D341Med (cell line): ENCODE measurements at regions not wholly inside any gene's neighbourhood (a gene's known extent, or its start where the extent isn't known, plus 50 kb on each side); places are given as distances from the start of the nearest gene placed in this dataset.

Experiments
- DNase-seq: peaks from one replicate; pipeline ENCODE4 v3.0.0; 2012; ENCODE audit warnings: low spot score

GRCh38 chr16:49023050-49023449, 258.6 kb downstream of the CBLN1 start:
- no peak for DNase-seq

DNA sequence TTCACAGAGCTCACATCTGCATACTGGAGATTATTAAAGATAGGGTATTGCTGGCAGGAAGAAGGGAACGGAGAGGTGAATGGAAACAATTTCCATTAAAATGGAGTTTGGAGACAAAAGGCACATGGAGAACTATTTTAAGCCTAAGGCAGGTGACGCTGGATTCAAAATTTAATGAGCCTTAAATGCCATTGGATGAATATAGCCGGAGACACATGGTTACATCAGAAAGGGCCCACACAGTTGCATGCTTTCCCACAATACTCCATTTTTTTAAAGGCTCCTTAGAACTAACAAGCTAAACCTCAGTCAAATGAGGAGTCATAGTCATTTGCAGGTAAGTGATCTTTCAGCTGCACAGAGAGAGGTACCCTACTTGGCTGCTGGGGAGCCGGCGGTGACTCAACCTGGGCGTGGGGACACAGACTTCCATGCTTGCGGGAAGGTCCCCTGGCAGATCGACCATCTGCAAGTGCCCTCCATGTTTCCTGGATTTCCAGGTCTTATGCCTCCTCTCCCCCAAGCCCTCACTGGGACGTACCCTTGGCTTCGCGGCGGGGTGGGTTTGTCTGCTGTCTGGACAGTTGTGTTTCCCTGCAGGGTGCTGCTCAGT, 259.2 kb downstream of the CBLN1 start:
- DNase-seq, result no peak

DNA sequence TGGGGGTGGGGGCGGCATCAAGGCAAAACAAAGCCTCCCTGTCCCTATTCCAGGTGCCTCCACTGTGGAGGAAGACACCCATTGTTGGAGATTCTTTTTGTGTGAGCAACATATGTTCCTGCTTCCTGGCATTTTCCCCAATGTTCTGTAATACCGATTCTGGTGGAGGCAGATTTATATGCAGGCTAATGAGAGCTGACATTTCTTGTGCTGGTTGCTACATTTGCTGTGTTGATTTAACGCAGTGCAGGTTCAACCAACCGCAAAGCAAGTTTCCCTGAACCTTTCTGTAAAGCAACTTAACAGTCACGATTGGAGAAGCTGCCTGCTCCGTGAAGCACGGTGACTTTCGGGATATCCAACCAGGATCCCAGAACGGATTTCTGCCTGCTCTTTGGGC, 260.5 kb downstream of the CBLN1 start:
- no peak for DNase-seq

DNA sequence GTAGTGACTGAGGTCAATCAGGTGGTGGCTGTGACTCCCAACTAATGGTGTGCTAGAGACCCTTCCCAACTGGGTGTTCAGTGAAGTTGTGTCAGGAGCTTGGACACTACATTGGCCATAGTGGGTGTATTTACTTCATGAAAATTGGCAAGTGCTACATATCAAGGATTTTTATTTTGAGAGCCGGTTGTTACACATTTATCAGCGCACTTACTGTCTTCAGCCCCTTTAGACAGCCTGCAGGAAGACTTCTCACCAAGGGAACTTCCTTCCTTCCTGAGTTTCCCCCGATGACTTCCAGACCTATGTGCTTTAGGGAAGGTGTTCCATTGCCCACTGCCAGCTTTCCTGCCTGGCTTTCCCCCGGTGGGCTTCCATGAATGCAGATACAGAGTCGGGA, 261.2 kb downstream of the CBLN1 start:
- no peak for DNase-seq

DNA sequence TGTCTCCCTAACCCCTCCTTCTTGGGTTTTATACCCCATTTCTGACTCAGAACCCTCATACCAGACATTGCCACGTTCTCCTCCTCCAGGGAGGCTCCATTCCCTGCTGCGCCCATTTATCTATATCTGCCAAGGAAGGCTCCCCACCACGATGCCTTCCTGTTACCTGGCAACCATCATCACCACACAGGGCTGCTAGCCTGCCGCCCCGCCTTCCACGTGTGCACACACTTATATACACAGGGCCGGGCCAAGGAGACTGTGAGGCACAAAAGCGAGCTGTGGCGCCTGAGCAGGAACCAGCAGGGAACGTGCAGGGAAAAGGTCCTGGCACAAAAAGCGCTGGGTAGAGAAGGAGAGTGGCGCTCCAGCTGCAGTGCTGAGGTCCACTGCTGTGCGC, 261.8 kb downstream of the CBLN1 start:
- no peak for DNase-seq

DNA sequence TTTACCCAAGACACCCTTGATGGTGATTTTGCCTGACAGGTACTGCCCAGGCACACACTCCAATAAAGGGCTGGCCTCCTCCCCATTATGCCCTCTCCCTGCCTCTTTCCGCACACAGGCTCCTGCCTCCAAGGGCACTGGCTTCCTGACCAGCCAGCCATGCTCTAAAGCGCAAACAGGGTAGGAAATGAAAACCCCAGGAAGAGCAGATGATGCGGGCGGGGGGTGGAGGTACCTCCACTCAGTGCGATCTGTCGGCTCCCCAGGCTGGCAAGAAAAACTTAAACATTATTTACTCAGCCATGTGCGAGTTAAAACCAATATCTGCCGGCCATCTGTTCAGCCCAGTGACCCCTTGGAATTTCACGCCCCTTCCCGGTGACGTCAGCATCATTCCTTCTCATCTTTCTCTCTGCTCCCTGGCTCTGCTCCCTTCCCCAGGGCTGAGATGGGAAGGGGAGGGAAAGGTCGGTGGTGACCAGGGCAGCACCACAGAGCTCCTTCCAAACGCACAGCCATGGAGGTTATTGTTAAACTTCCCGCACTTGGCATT, 262.5 kb downstream of the CBLN1 start:
- no peak for DNase-seq

GRCh38 chr16:49018259-49018931, 263.2 kb downstream of the CBLN1 start:
- DNase-seq, result no peak

- no peak for DNase-seq
Measured at GRCh38 chr16:49017501-49017900, 264.1 kb downstream of the CBLN1 start.

- no peak for DNase-seq
Measured at GRCh38 chr16:49016461-49016860, 265.2 kb downstream of the CBLN1 start.

- DNase-seq, result no peak
Measured at GRCh38 chr16:49015225-49015592, 266.4 kb downstream of the CBLN1 start.

DNA sequence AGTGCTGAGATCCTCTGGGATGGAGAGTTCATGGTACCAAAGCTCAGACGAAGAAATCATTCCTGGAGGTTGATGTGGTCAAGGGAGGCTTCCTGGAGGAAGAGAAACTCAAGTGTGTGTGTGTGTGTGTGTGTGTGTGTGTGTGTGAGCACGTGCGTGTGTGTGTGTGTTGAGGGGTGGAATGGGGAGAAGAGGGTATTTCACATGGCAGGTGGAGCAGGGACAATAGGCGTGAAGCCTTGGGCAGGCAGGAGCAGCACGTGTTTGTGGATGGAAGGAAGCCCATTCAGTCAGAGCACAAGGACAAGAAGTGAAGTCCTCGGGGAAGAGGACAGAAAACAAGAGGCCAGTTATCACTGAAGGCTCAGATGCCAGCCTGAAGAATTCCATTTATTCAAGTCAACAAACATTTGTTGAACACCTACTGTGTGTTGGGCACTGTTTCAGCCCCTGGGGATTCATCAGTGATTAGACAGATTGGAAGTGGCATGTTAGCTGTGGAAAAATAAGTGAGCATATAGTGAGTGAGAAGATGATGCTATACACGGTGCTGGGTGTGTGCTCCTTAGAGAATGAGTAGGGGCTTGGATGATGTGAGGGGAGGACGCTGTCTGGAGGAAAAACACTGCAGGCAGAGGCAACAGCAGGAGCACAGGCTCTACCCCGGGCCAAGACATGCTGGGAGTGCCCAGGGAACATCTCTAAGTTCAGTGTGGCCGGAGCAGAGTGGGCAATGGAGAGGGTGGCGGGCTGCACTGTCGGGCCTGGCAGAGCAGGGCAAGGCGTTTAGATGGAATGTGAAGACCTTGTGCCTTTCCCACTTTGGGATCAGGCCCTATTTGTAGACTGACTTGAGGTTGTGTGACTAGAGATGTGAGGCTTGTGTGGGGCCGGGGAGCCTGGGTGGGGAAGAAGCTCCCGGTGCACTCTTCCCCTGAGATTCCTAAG, 267.1 kb downstream of the CBLN1 start:
- DNase-seq, result no peak

- DNase-seq, result no peak
Measured at GRCh38 chr16:49013727-49014080, 267.9 kb downstream of the CBLN1 start.

DNA sequence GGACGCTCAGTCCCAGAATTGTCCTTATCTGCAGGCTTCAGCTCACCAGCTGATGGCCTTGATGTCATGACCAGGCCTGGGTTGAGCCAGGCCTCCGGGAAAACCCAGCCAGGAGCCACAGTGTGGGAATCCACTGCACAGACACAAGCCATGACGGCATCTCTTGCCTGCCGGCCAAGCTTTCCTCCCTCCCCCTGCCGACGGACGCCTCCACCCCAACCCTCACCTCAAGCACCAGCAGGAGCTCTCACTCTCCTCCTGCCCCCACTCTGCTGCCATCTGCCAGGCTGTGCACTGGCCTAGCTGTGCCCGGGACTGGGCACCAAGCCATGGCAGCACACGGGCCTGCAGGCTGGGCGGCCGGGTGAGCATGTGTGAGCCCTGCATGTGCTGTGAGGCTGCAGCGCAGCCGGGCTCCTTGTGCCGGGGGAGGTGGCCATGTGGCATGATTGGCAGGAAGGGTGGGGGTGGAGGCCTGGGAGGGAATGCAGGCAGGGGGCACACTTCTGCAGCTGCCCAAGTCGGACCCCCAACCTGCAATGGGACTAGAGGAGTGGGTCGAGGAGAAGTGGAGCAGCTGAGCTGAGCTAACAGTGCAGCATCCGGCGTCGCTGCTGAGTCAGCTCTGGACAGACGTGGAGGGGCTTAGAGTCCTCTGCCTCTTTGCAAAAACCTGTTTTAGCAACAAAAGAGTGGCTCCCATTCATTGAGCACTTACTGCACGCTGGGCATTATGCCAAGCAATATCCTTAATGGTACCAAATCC, 268.5 kb downstream of the CBLN1 start:
- no peak for DNase-seq

- no peak for DNase-seq
Measured at GRCh38 chr16:49011901-49012300, 269.7 kb downstream of the CBLN1 start.

GRCh38 chr16:49010879-49011278, 270.8 kb downstream of the CBLN1 start:
- no peak for DNase-seq

- DNase-seq, result no peak
Measured at GRCh38 chr16:49010396-49010795, 271.2 kb downstream of the CBLN1 start.

DNA sequence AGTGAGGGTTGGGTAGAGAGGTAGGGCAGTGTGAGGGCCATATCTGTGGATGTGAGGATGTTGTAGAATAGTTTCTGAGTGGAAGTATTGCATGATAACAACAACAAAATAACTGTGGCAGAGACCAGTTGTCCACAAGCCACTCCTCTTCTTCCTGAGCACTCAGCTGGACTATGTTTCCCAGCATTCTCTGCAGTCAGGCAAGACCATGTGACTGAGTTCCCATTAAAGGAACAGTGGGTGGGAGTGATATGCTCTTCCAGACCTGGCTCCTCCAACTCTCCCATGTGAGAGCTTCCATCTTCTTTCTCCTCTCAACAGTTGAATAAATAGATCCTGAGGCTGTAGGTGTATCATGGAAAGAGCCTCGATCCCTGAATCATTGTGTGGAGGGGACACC, 272.4 kb downstream of the CBLN1 start:
- DNase-seq, result no peak

- DNase-seq, result no peak
Measured at GRCh38 chr16:49003992-49004391, 277.6 kb downstream of the CBLN1 start.

DNA sequence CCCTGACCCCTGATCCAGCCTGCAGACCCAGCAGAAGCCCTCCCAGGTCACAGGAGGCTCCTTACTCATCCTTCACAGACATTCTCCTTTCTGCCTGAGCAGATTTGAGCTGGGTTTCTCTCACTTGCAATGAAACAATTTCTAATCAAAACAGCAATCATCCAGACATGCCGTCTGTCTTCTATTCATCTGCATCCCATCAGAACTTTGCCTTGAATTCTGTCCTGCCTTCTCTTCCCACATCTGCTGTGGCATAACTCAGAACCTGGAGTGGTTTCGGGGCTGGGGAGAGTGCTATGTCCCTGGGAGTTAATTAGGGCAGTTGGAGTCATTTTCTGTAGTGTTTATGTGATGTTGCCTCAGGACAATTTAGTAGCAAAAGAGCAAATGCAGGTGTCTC, 278.6 kb downstream of the CBLN1 start:
- no peak for DNase-seq

GRCh38 chr16:49000594-49000993, 281.0 kb downstream of the CBLN1 start:
- DNase-seq, result no peak

GRCh38 chr16:48999508-48999907, 282.1 kb downstream of the CBLN1 start:
- DNase-seq, result no peak

- DNase-seq, result no peak
Measured at GRCh38 chr16:48999044-48999443, 282.6 kb downstream of the CBLN1 start.
